Osteoblast (primary cell): ENCODE measurements at regions not wholly inside any gene's neighbourhood (a gene's known extent, or its start where the extent isn't known, plus 50 kb on each side); places are given as distances from the start of the nearest gene placed in this dataset.

ENCODE experiments used
- DNase-seq: peaks from one replicate; pipeline ENCODE4 v3.0.0; 2011; ENCODE audit warnings: low spot score, mixed read lengths; ENCODE audit not compliant: insufficient read length; ENCODE audit errors: missing footprints
- H2AFZ ChIP-seq: 2 replicates; pipeline ENCODE4 v1.6.0; 2011; ENCODE audit warnings: mild to moderate bottlenecking, low read length
- H3K27ac ChIP-seq: 2 replicates; pipeline ENCODE4 v1.5.1; 2011; ENCODE audit warnings: mild to moderate bottlenecking, low read depth, low read length, moderate library complexity
- H3K27me3 ChIP-seq: 2 replicates; pipeline ENCODE4 v1.6.0; 2012; ENCODE audit warnings: mild to moderate bottlenecking, control low read depth, inconsistent platforms, low read length, moderate library complexity; ENCODE audit not compliant: insufficient read depth
- H3K36me3 ChIP-seq: 2 replicates; pipeline ENCODE4 v1.5.1; 2011; ENCODE audit warnings: mild to moderate bottlenecking, low read length, control low read depth, moderate library complexity; ENCODE audit not compliant: insufficient read depth
- H3K4me1 ChIP-seq: 2 replicates; pipeline ENCODE4 v1.5.1; 2011; ENCODE audit warnings: mild to moderate bottlenecking, low read length, control low read depth, moderate library complexity; ENCODE audit not compliant: insufficient read depth
- H3K4me2 ChIP-seq: 2 replicates; pipeline ENCODE4 v1.6.0; 2011; ENCODE audit warnings: mild to moderate bottlenecking, low read length; ENCODE audit not compliant: insufficient read depth
- H3K4me3 ChIP-seq: fragments of 200-600 bp; sonication (generic); 3 replicates; pipeline ENCODE4 v1.5.1; 2012; ENCODE audit warnings: mild to moderate bottlenecking, low read length, inconsistent platforms; ENCODE audit not compliant: insufficient read depth
- H3K79me2 ChIP-seq: 2 replicates; pipeline ENCODE4 v1.6.0; 2012; ENCODE audit warnings: mild to moderate bottlenecking, low read length, control low read depth, inconsistent platforms; ENCODE audit not compliant: insufficient read depth
- H3K9me3 ChIP-seq: 2 replicates; pipeline ENCODE4 v1.5.1; 2011; ENCODE audit warnings: low read depth, low read length, control low read depth
- H4K20me1 ChIP-seq: 2 replicates; pipeline ENCODE4 v1.6.0; 2012; ENCODE audit warnings: mild to moderate bottlenecking, low read length, control low read depth; ENCODE audit not compliant: insufficient read depth
- TF ChIP-seq, protein P1 (sequence below): IDR thresholded peaks from 2 replicates; pipeline ENCODE4 v1.5.1; 2011; ENCODE audit warnings: mild to moderate bottlenecking, low read depth, low read length, moderate library complexity; ENCODE audit errors: extremely low read depth

DNA sequence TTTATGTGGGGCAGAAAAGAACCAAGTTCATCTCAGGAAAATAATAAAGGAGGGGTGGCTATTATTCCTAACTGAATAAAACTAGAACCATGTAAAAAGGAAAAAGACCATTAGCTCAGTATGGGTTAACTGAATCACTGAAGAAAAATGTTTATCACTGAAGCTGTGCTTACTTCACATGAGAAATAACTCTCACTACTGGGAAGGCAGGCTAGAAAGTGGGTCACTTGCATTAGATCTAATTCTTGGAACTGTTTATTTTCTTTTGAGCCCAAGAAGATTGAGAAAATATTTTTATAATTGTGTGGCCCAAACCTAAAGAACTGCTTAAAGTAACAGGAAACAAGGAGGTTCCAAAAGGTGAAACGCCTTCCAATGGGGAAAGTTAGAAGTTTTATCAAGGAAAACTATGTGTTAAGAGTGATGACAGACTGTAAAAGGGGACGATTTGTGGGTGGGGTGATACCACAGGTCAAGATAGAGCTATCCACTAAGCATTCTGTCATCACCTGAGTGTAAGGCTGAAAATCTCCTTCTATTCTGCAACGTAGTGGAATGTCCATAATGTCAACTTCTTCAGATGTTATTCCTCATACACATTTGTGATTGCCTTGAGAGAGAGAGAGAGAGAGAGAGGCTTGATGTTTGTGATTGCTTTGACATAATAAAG is 1083.5 kb downstream of the PCDH7 start:
- Histone ChIP-seq H3K4me3 (no peak overlapping the region), H3K4me1 (no peaks in the 10 kb centered on the region), H3K27ac (no peak overlapping the region), H3K36me3 (no peaks in the 10 kb centered on the region), H3K9me3 (no peaks in the 10 kb centered on the region), H3K27me3 (no peaks in the 10 kb centered on the region), H3K4me2 (no peak overlapping the region), H2AFZ (no peak overlapping the region), H4K20me1 (no peaks in the 10 kb centered on the region), H3K79me2 (no peaks in the 10 kb centered on the region)
- no peak for DNase-seq
- TF ChIP-seq, protein P1, sequence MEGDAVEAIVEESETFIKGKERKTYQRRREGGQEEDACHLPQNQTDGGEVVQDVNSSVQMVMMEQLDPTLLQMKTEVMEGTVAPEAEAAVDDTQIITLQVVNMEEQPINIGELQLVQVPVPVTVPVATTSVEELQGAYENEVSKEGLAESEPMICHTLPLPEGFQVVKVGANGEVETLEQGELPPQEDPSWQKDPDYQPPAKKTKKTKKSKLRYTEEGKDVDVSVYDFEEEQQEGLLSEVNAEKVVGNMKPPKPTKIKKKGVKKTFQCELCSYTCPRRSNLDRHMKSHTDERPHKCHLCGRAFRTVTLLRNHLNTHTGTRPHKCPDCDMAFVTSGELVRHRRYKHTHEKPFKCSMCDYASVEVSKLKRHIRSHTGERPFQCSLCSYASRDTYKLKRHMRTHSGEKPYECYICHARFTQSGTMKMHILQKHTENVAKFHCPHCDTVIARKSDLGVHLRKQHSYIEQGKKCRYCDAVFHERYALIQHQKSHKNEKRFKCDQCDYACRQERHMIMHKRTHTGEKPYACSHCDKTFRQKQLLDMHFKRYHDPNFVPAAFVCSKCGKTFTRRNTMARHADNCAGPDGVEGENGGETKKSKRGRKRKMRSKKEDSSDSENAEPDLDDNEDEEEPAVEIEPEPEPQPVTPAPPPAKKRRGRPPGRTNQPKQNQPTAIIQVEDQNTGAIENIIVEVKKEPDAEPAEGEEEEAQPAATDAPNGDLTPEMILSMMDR = no peak

DNA sequence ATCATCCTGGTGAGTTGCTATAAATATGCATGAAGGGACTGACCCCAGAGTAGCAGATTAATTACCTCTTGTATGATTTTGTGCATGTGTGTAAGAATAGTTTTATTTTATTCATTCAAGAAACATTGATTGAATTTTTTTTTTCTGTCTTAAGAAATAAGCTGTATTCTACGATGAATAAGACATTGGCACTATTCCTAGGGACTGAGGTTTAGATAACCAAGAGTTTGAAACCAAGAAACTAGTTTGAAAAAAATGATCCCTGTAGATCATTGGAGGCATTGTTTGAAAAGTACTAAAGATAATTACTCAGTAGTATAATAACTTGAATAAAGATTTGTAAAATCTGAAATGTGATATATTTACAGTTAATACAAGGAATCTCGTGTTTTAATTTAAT is 1086.9 kb downstream of the PCDH7 start:
- Histone ChIP-seq H2AFZ (no peak overlapping the region), H3K9me3 (no peaks in the 10 kb centered on the region), H3K4me2 (no peak overlapping the region), H3K27ac (no peak overlapping the region), H4K20me1 (no peaks in the 10 kb centered on the region), H3K4me3 (no peak overlapping the region), H3K36me3 (no peaks in the 10 kb centered on the region), H3K27me3 (no peaks in the 10 kb centered on the region), H3K79me2 (no peaks in the 10 kb centered on the region), H3K4me1 (no peaks in the 10 kb centered on the region)
- TF ChIP-seq, protein P1 = no peak
- DNase-seq = no peak

DNA sequence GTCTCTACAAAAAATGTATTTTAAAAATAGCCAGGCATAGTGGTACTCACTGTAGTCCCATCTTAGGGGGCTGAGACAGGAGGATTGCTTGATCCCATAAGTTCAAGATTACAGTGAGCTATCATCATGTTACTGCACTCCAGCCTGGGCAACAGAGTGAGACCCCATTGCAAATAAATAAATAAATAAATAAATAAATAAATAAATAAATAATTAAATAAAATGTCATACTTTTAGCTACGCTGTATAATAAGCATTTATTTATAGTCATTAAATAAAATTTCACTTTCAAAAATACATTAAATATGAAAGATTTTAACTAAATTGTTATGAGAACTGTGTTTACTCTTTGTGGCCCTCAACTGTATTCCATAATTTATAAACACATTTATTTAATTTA is 1124.2 kb downstream of the PCDH7 start:
- H2AFZ ChIP-seq = no peak overlapping the region
- DNase-seq = no peak
- no peak overlapping the region for H3K27ac ChIP-seq
- no peak overlapping the region for H3K4me3 ChIP-seq
- H3K79me2 ChIP-seq = no peaks in the 10 kb centered on the region
- H3K36me3 ChIP-seq = no peaks in the 10 kb centered on the region
- TF ChIP-seq, protein P1 = no peak
- no peaks in the 10 kb centered on the region for H4K20me1 ChIP-seq
- H3K4me1 ChIP-seq = no peaks in the 10 kb centered on the region
- no peak overlapping the region for H3K4me2 ChIP-seq
- no peaks in the 10 kb centered on the region for H3K27me3 ChIP-seq
- peaks cover 7% of the 10 kb centered on the region for H3K9me3 ChIP-seq

DNA sequence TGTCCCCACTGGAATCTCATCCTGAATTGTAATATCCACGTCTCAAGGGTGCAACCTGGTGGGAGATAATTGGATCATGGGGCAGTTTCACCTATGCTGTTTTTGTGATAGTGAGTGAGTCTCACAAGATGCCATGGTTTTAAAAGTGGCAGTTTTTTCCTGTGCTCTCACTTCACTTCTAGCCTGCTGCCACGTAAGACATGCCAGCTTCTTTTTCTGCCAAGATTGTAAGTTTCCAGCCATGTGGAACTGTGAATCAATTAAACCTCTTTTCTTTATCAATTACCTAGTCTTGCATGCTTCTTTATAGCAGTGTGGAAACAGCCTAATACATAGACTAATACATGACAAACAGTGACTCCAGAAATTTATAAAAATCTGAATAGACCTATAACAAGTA is 1131.8 kb downstream of the PCDH7 start:
- Histone ChIP-seq H3K27me3 (no peaks in the 10 kb centered on the region), H3K79me2 (no peaks in the 10 kb centered on the region), H3K4me3 (no peak overlapping the region), H3K36me3 (no peaks in the 10 kb centered on the region), H3K4me2 (no peak overlapping the region), H3K4me1 (no peaks in the 10 kb centered on the region), H3K9me3 (peaks cover 7% of the 10 kb centered on the region), H3K27ac (no peak overlapping the region), H4K20me1 (no peaks in the 10 kb centered on the region), H2AFZ (no peak overlapping the region)
- no peak for DNase-seq
- TF ChIP-seq, protein P1 = no peak
